H1 (cell line): ENCODE measurements at regions not wholly inside any gene's neighbourhood (a gene's known extent, or its start where the extent isn't known, plus 50 kb on each side); places are given as distances from the start of the nearest gene placed in this dataset.

Experiments
- CTCF ChIA-PET: fragments of 300-600 bp; sonication (Branson Sonifier 250); formaldehyde crosslinking; loops from one replicate; lab custom pipeline; 2021; ENCODE audit not compliant: partially characterized antibody; lab: Charles Lee
- POLR2A ChIA-PET: fragments of 300-600 bp; sonication (Branson Sonifier 250); formaldehyde crosslinking; loops from one replicate; lab custom pipeline; 2021; ENCODE audit warnings: inconsistent platforms; ENCODE audit not compliant: partially characterized antibody; lab: Charles Lee
- DNase-seq, 2 experiments: peaks; one replicate each; pipeline versions ENCODE4 v3.0.0 to v3.0.0-alpha.2; 2010 to 2022; ENCODE audit warnings: low spot score in 2 of 2, low read depth in 1 of 2, mixed read lengths in 1 of 2
- FAIRE-seq: peaks from 2 replicates; lab custom pipeline; 2011; peaks lifted over from hg19 to GRCh38; lab: Jason Lieb, UNC
- H2AFZ ChIP-seq: 2 replicates; pipeline ENCODE4 v1.8.1; 2012; ENCODE audit warnings: low read length, inconsistent platforms
- H2AK5ac ChIP-seq: 2 replicates; pipeline ENCODE4 v1.6.1; 2013; ENCODE audit warnings: low read depth, low read length
- H2BK120ac ChIP-seq: replicated peaks from 2 replicates; pipeline ENCODE3; 2013; ENCODE audit warnings: low read depth, low read length, inconsistent platforms
- H2BK12ac ChIP-seq: 2 replicates; pipeline ENCODE4 v1.6.1; 2013; ENCODE audit warnings: low read depth, low read length
- H2BK15ac ChIP-seq: 2 replicates; pipeline ENCODE4 v1.6.1; 2013; ENCODE audit warnings: low read length
- H2BK20ac ChIP-seq: 2 replicates; pipeline ENCODE4 v1.6.1; 2013; ENCODE audit warnings: low read length
- H2BK5ac ChIP-seq: 2 replicates; pipeline ENCODE4 v1.6.1; 2013; ENCODE audit warnings: low read depth, low read length
- H3K14ac ChIP-seq: 2 replicates; pipeline ENCODE4 v1.6.1; 2013; ENCODE audit warnings: inconsistent platforms; ENCODE audit not compliant: insufficient read length
- H3K18ac ChIP-seq: 2 replicates; pipeline ENCODE4 v1.6.1; 2013; ENCODE audit warnings: low read length; ENCODE audit errors: extremely low read depth
- H3K23ac ChIP-seq: 2 replicates; pipeline ENCODE4 v1.6.1; 2013; ENCODE audit warnings: inconsistent platforms; ENCODE audit not compliant: insufficient read length
- H3K23me2 ChIP-seq: 2 replicates; pipeline ENCODE4 v1.6.1; 2013; ENCODE audit warnings: low read depth, low read length
- H3K27ac ChIP-seq: 2 replicates; pipeline ENCODE4 v1.6.1; 2011; ENCODE audit warnings: low read depth, low read length, inconsistent platforms
- H3K27me3 ChIP-seq, 4 experiments: replicated peaks in 1 of 4; 1 replicate in 1 of 4; 2 replicates in 3 of 4; pipeline versions ENCODE4 v1.6.1 to v1.8.1; 2011 to 2013; ENCODE audit warnings: low read length in 3 of 4, mild to moderate bottlenecking in 3 of 4, inconsistent platforms in 2 of 4, mixed read lengths in 2 of 4, moderate library complexity in 1 of 4; ENCODE audit not compliant: control insufficient read depth in 3 of 4, insufficient read depth in 3 of 4; ENCODE audit errors: extremely low read depth in 1 of 4
- H3K36me3 ChIP-seq, 4 experiments: 2 replicates each; pipeline versions ENCODE4 v1.6.1 to v1.8.1; 2011 to 2013; ENCODE audit warnings: mild to moderate bottlenecking in 4 of 4, low read length in 3 of 4, moderate library complexity in 2 of 4, control low read depth in 1 of 4, inconsistent platforms in 1 of 4; ENCODE audit not compliant: insufficient read depth in 4 of 4, control insufficient read depth in 2 of 4
- H3K4ac ChIP-seq: replicated peaks from 2 replicates; pipeline ENCODE3; 2013; ENCODE audit warnings: low read length, low read depth, mixed read lengths, inconsistent platforms; ENCODE audit not compliant: insufficient read length
- H3K4me1 ChIP-seq, 4 experiments: replicated peaks in 1 of 4; 1 replicate in 1 of 4; 2 replicates in 3 of 4; pipeline versions ENCODE4 v1.6.1 to v1.8.1; 2011 to 2013; ENCODE audit warnings: low read length in 3 of 4, inconsistent platforms in 2 of 4, mixed read lengths in 1 of 4; ENCODE audit not compliant: insufficient read depth in 4 of 4, control insufficient read depth in 3 of 4
- H3K4me2 ChIP-seq, 2 experiments: 2 replicates each; pipeline versions ENCODE4 v1.6.1 to v1.8.1; 2011 to 2013; ENCODE audit warnings: low read depth in 2 of 2, low read length in 2 of 2, control low read depth in 1 of 2, inconsistent platforms in 1 of 2, mild to moderate bottlenecking in 1 of 2; ENCODE audit not compliant: insufficient read depth in 1 of 2
- H3K4me3 ChIP-seq, 4 experiments: fragments of 200-600, 300-600 bp in 1 of 4; sonication (generic), shearing (Covaris generic), sonication (Bioruptor Twin) in 1 of 4; 2 replicates each; pipeline versions ENCODE4 v1.5.1 to v1.8.1; 2011 to 2016; ENCODE audit warnings: low read length in 4 of 4, low read depth in 3 of 4, control low read depth in 2 of 4, inconsistent platforms in 2 of 4, mild to moderate bottlenecking in 2 of 4, mixed read lengths in 1 of 4, moderate library complexity in 1 of 4; ENCODE audit not compliant: insufficient read depth in 2 of 4; ENCODE audit errors: extremely low read depth in 1 of 4
- H3K56ac ChIP-seq: replicated peaks from 2 replicates; pipeline ENCODE3; 2013; ENCODE audit warnings: low read depth, mild to moderate bottlenecking, mixed read lengths, low read length, inconsistent platforms; ENCODE audit not compliant: insufficient read length
- H3K79me1 ChIP-seq: 2 replicates; pipeline ENCODE4 v1.6.1; 2013; ENCODE audit warnings: low read depth, low read length, control low read depth
- H3K79me2 ChIP-seq, 2 experiments: 2 replicates each; pipeline versions ENCODE4 v1.6.1 to v1.8.1; 2012 to 2013; ENCODE audit warnings: low read length in 2 of 2, mild to moderate bottlenecking in 2 of 2, inconsistent platforms in 1 of 2; ENCODE audit not compliant: insufficient read depth in 2 of 2, control insufficient read depth in 1 of 2
- H3K9ac ChIP-seq, 4 experiments: replicated peaks in 1 of 4; 1 replicate in 1 of 4; 2 replicates in 3 of 4; pipeline versions ENCODE4 v1.6.1 to v1.8.1; 2011 to 2013; ENCODE audit warnings: low read depth in 3 of 4, low read length in 3 of 4, control low read depth in 2 of 4, mild to moderate bottlenecking in 2 of 4, moderate library complexity in 2 of 4, inconsistent platforms in 1 of 4; ENCODE audit errors: extremely low read depth in 1 of 4
- H3K9me3 ChIP-seq, 2 experiments: 2 replicates each; pipeline versions ENCODE4 v1.6.1 to v1.8.1; 2012 to 2013; ENCODE audit warnings: mild to moderate bottlenecking in 2 of 2, moderate library complexity in 2 of 2, control low read depth in 1 of 2, inconsistent platforms in 1 of 2, low read depth in 1 of 2, low read length in 1 of 2, mixed read lengths in 1 of 2; ENCODE audit not compliant: insufficient read depth in 2 of 2
- H4K20me1 ChIP-seq, 2 experiments: replicated peaks in 1 of 2; 2 replicates each; pipeline versions ENCODE3 to v1.8.1; 2011 to 2013; ENCODE audit warnings: inconsistent platforms in 2 of 2, low read length in 2 of 2, mild to moderate bottlenecking in 1 of 2; ENCODE audit not compliant: insufficient read depth in 2 of 2, control insufficient read depth in 1 of 2
- H4K5ac ChIP-seq: 2 replicates; pipeline ENCODE4 v1.6.1; 2013; ENCODE audit warnings: low read length, low read depth, mixed read lengths, inconsistent platforms; ENCODE audit not compliant: insufficient read length
- H4K8ac ChIP-seq: 2 replicates; pipeline ENCODE4 v1.8.0; 2013; ENCODE audit warnings: mild to moderate bottlenecking, moderate library complexity, low read length, inconsistent platforms; ENCODE audit not compliant: insufficient read depth; ENCODE audit errors: extremely low read depth
- H4K91ac ChIP-seq: replicated peaks from 2 replicates; pipeline ENCODE3; 2013; ENCODE audit warnings: low read length, mixed read lengths, inconsistent platforms; ENCODE audit not compliant: insufficient read length
- CBX5 ChIP-seq: fragments of 300-800, 300-1000 bp; sonication (generic); IDR thresholded peaks from 2 replicates; pipeline ENCODE4 v1.7.1; 2016; ENCODE audit warnings: antibody characterized with exemption, low read length, low read depth
- CEBPB ChIP-seq: IDR thresholded peaks from 2 replicates; pipeline ENCODE4 v1.6.1; 2012; ENCODE audit warnings: low read depth, low read length
- CHD2 ChIP-seq: IDR thresholded peaks from 2 replicates; pipeline ENCODE4 v1.6.1; 2012; ENCODE audit warnings: low read length, improper control_type of control experiment
- MAFK ChIP-seq: IDR thresholded peaks from 2 replicates; pipeline ENCODE4 v1.6.1; 2012; ENCODE audit warnings: low read depth, mild to moderate bottlenecking, improper control_type of control experiment, low read length
- POLR2A ChIP-seq, 2 experiments: IDR thresholded peaks; 1 replicate in 1 of 2; 2 replicates in 1 of 2; pipeline ENCODE4 v1.6.1; 2011; ENCODE audit warnings: low read depth in 2 of 2, low read length in 2 of 2, mild to moderate bottlenecking in 2 of 2; ENCODE audit errors: control extremely low read depth in 1 of 2
- POU5F1 ChIP-seq: IDR thresholded peaks from 2 replicates; pipeline ENCODE4 v1.6.1; 2011; ENCODE audit warnings: low read depth, mild to moderate bottlenecking, low read length, moderate library complexity
- RAD21 ChIP-seq, 2 experiments: IDR thresholded peaks in 1 of 2; conservative IDR thresholded peaks in 1 of 2; 2 replicates each; pipeline ENCODE4 v1.6.1; 2011; ENCODE audit warnings: low read depth in 2 of 2, low read length in 2 of 2, improper control_type of control experiment in 1 of 2, inconsistent platforms in 1 of 2, mild to moderate bottlenecking in 1 of 2, moderate library complexity in 1 of 2
- RFX5 ChIP-seq: IDR thresholded peaks from 2 replicates; pipeline ENCODE4 v1.6.1; 2011; ENCODE audit warnings: low read depth, low read length, improper control_type of control experiment, borderline replicate concordance
- TAF7 ChIP-seq: optimal IDR thresholded peaks from 2 replicates; pipeline ENCODE3; 2011; ENCODE audit warnings: low read depth, mild to moderate bottlenecking, inconsistent platforms, low read length, moderate library complexity, borderline replicate concordance
- TCF12 ChIP-seq: IDR thresholded peaks from 2 replicates; pipeline ENCODE4 v1.6.1; 2011; ENCODE audit warnings: low read depth, mild to moderate bottlenecking, low read length
- ZNF274 ChIP-seq: IDR thresholded peaks from 2 replicates; pipeline ENCODE4 v1.7.0; 2012; ENCODE audit warnings: low read length, borderline replicate concordance; ENCODE audit errors: extremely low read depth
- WGBS, 2 experiments: shearing (Covaris generic) in 1 of 2; methylation state at CpG; one replicate each; pipeline versions ENCODE4 v1.1.6 to v1.1.7; 2013 to 2015; ENCODE audit warnings: low lambda C conversion rate in 2 of 2, mixed read lengths in 2 of 2, inconsistent platforms in 1 of 2, low coverage in 1 of 2, missing lambda C conversion rate in 1 of 2; ENCODE audit not compliant: insufficient replicate concordance in 2 of 2, insufficient coverage in 1 of 2, insufficient read length in 1 of 2; ENCODE audit errors: extremely low coverage in 1 of 2, missing lambda C conversion rate in 1 of 2; 5-methylcytosine and 5-hydroxymethylcytosine counted together

DNA sequence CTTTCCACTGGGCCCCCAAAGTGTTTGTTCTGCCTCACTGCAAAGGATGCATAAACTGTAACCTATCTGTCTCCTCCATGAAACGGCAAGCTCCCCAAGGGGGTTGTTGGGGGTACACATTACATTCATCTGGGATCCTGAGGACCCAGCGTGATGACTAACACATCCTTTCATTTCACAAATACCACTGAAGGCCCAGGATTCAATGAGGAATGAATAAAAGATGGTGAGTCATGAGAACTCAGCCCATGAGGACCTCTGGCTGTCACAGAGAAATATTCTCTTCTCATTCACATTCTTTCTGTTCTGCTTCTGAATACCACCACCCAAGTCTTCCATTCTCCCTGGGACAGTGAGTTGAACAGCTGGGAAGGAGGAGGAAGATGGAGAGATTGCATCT is 149.8 kb downstream of the RBFOX3 start:
- Histone ChIP-seq H3K79me2 (no peaks in the 10 kb centered on the region), H4K8ac (no peak overlapping the region), H3K23me2 (peaks cover 1% of the 10 kb centered on the region; the same call in 1 of the 2 replicates), H3K36me3 (no peaks in the 10 kb centered on the region), H2BK20ac (no peak overlapping the region), H2BK15ac (no peak overlapping the region), H3K9me3 (peaks cover 0 to 3% of the 10 kb centered on the region in 2 experiments; a peak in 1 of 4 replicates), H3K23ac (no peak overlapping the region), H2BK5ac (no peak overlapping the region), H2AFZ (no peak overlapping the region), H3K4me2 (no peak overlapping the region), H4K5ac (no peak overlapping the region), H3K18ac (no peak overlapping the region), H3K14ac (no peak overlapping the region), H4K20me1 (no peaks in the 10 kb centered on the region), H3K56ac (no peak overlapping the region), H3K4me3 (no peak overlapping the region), H3K27ac (no peak overlapping the region), H3K4me1 (peaks cover 0 to 3% (median under 1%) of the 10 kb centered on the region in 4 experiments; a peak in 1 of 7 replicates), H3K27me3 (no peaks in the 10 kb centered on the region), H3K79me1 (no peaks in the 10 kb centered on the region; the same call in 1 of the 2 replicates), H3K4ac (no peak overlapping the region), H3K9ac (no peak overlapping the region), H4K91ac (no peak overlapping the region), H2BK12ac (no peak overlapping the region), H2BK120ac (no peak overlapping the region), H2AK5ac (no peak overlapping the region)
- FAIRE-seq, result no peak
- TF ChIP-seq MAFK (no peak), TCF12 (no peak), POLR2A (IDR thresholded peaks at IDR 0.05; ENCODE audit: control extremely low read depth in 1 of 2, low read depth in 2 of 2, low read length in 2 of 2) (no peak), CBX5 (no peak), RFX5 (no peak), CEBPB (no peak), RAD21 (IDR thresholded peaks at IDR 0.05 in 1 of 2, conservative IDR thresholded peaks at IDR 0.05 in 1 of 2; ENCODE audit: low read depth in 2 of 2, low read length in 2 of 2) (no peak), CHD2 (no peak), TAF7 (no peak), POU5F1 (no peak), ZNF274 (no peak)
- WGBS, 2 experiments, result 96% methylated on average over 2 of the region's 2 CpGs; no CpG with 5 or more reads in 1 of the 2 experiments
- no peak for DNase-seq
- CTCF ChIA-PET, result interaction anchor here (0.8 to 1.7 kb wide), 4 partner anchors 10 to 152 kb away, joined by 3 to 4 read pairs (median 3); no protein-coding TSS in a partner anchor
- POLR2A ChIA-PET, result no interaction called here
